ENCODE measurements at regions not wholly inside any gene's neighbourhood (a gene's known extent, or its start where the extent isn't known, plus 50 kb on each side); places are given as distances from the start of the nearest gene placed in this dataset.

GRCh38 chr9:22682536-22682935 lies 235.9 kb downstream of the DMRTA1 start:
- 80% methylated on average over 3 of the region's 3 CpGs for WGBS (ENCODE audit: insufficient coverage)
- intact Hi-C loops (cut with micrococcal nuclease), result no loop called here
- Histone ChIP-seq H3K27ac (ENCODE audit: low read length) (no peak overlapping the region), H3K27me3 (ENCODE audit: control insufficient read depth, insufficient read depth, low read length) (no peaks in the 10 kb centered on the region), H3K36me3 (ENCODE audit: control insufficient read depth, insufficient read depth, low read length) (no peaks in the 10 kb centered on the region), H3K4me1 (ENCODE audit: control insufficient read depth, insufficient read depth, low read length) (no peaks in the 10 kb centered on the region), H3K4me3 (ENCODE audit: low read length) (no peak overlapping the region), H3K9me3 (ENCODE audit: control insufficient read depth, insufficient read depth, low read length) (no peaks in the 10 kb centered on the region)
- ATAC-seq (no peak), DNase-seq (no peak)
- Mint-ChIP-seq H3K27ac (no peak overlapping the region), H3K36me3 (peaks cover 20% of the 10 kb centered on the region), H3K4me3 (no peak overlapping the region), H3K4me1 (no peaks in the 10 kb centered on the region), H3K9me3 (peaks cover 17 to 25% of the 10 kb centered on the region in 2 donors), H3K27me3 (ENCODE audit: low read depth in 2 of 2) (no peaks in the 10 kb centered on the region)
- TF ChIP-seq CTCF (IDR thresholded peaks at IDR 0.05), result no peak

- no peak for TF ChIP-seq CTCF (IDR thresholded peaks at IDR 0.05)
- Histone ChIP-seq H3K4me3 (ENCODE audit: low read length) (no peak overlapping the region), H3K27me3 (ENCODE audit: control insufficient read depth, insufficient read depth, low read length) (no peaks in the 10 kb centered on the region), H3K27ac (ENCODE audit: low read length) (no peak overlapping the region), H3K36me3 (ENCODE audit: control insufficient read depth, insufficient read depth, low read length) (no peaks in the 10 kb centered on the region), H3K4me1 (ENCODE audit: control insufficient read depth, insufficient read depth, low read length) (no peaks in the 10 kb centered on the region), H3K9me3 (ENCODE audit: control insufficient read depth, insufficient read depth, low read length) (no peaks in the 10 kb centered on the region)
- Mint-ChIP-seq H3K27me3 (ENCODE audit: low read depth in 2 of 2) (no peaks in the 10 kb centered on the region), H3K27ac (no peak overlapping the region), H3K36me3 (peaks cover 16% of the 10 kb centered on the region), H3K4me3 (no peak overlapping the region), H3K4me1 (no peaks in the 10 kb centered on the region), H3K9me3 (peaks cover 15 to 23% of the 10 kb centered on the region in 2 donors)
- no peak for ATAC-seq
- no peak for DNase-seq
- intact Hi-C loops (cut with micrococcal nuclease), result no loop called here
- WGBS (ENCODE audit: insufficient coverage), result 60% methylated on average over 3 of the region's 4 CpGs
These were observed 236.5 kb downstream of the DMRTA1 start for GRCh38 chr9:22682961-22683699.

- H3K27me3 ChIP-seq (ENCODE audit: control insufficient read depth, insufficient read depth, low read length), result no peaks in the 10 kb centered on the region
- DNase-seq, result no peak
- no peak overlapping the region for H3K27ac Mint-ChIP-seq
- H3K27me3 Mint-ChIP-seq (ENCODE audit: low read depth in 2 of 2), result no peaks in the 10 kb centered on the region
- H3K4me3 Mint-ChIP-seq, result no peak overlapping the region
- no peak for TF ChIP-seq CTCF (IDR thresholded peaks at IDR 0.05)
- intact Hi-C loops (cut with micrococcal nuclease), result no loop called here
- H3K4me1 Mint-ChIP-seq, result no peaks in the 10 kb centered on the region
- WGBS (ENCODE audit: insufficient coverage), result 80% methylated on average over 1 of the region's 2 CpGs
- H3K4me1 ChIP-seq (ENCODE audit: control insufficient read depth, insufficient read depth, low read length), result no peaks in the 10 kb centered on the region
- no peak for ATAC-seq
- no peak overlapping the region for H3K27ac ChIP-seq (ENCODE audit: low read length)
- H3K4me3 ChIP-seq (ENCODE audit: low read length), result no peak overlapping the region
- H3K36me3 Mint-ChIP-seq, result peaks cover 12% of the 10 kb centered on the region
- no peaks in the 10 kb centered on the region for H3K9me3 ChIP-seq (ENCODE audit: control insufficient read depth, insufficient read depth, low read length)
- H3K36me3 ChIP-seq (ENCODE audit: control insufficient read depth, insufficient read depth, low read length), result no peaks in the 10 kb centered on the region
- peaks cover 14 to 21% of the 10 kb centered on the region in 2 donors for H3K9me3 Mint-ChIP-seq
These were observed 237.1 kb downstream of the DMRTA1 start for GRCh38 chr9:22683700-22684075.

GRCh38 chr9:22693156-22693555 lies 246.5 kb downstream of the DMRTA1 start:
- no peaks in the 10 kb centered on the region for H3K4me1 ChIP-seq (ENCODE audit: control insufficient read depth, insufficient read depth, low read length)
- Mint-ChIP-seq H3K4me3 (no peak overlapping the region), H3K27me3 (ENCODE audit: low read depth in 2 of 2) (no peaks in the 10 kb centered on the region), H3K4me1 (no peaks in the 10 kb centered on the region), H3K27ac (no peak overlapping the region), H3K36me3 (peaks cover 8% of the 10 kb centered on the region), H3K9me3 (peaks cover 11 to 18% of the 10 kb centered on the region in 2 donors)
- no peaks in the 10 kb centered on the region for H3K27me3 ChIP-seq (ENCODE audit: control insufficient read depth, insufficient read depth, low read length)
- H3K27ac ChIP-seq (ENCODE audit: low read length), result no peak overlapping the region
- no peak for ATAC-seq
- no peak for DNase-seq
- TF ChIP-seq CTCF (IDR thresholded peaks at IDR 0.05), result no peak
- H3K36me3 ChIP-seq (ENCODE audit: control insufficient read depth, insufficient read depth, low read length), result no peaks in the 10 kb centered on the region
- 82% methylated on average over 2 of the region's 2 CpGs for WGBS (ENCODE audit: insufficient coverage)
- H3K9me3 ChIP-seq (ENCODE audit: control insufficient read depth, insufficient read depth, low read length), result no peaks in the 10 kb centered on the region
- no peak overlapping the region for H3K4me3 ChIP-seq (ENCODE audit: low read length)
- intact Hi-C loops (cut with micrococcal nuclease), result no loop called here
